AG09319 (cell line): ENCODE measurements at regions not wholly inside any gene's neighbourhood (a gene's known extent, or its start where the extent isn't known, plus 50 kb on each side); places are given as distances from the start of the nearest gene placed in this dataset.

ENCODE experiments used
- DNase-seq: peaks from one replicate; pipeline ENCODE4 v3.0.0-alpha.2; 2010; ENCODE audit warnings: low read depth; ENCODE audit errors: extremely low read depth
- TF ChIP-seq, protein P1 (sequence below): IDR thresholded peaks from 2 replicates; pipeline ENCODE4 v1.5.1; 2011; ENCODE audit warnings: low read depth, mild to moderate bottlenecking, inconsistent platforms, low read length, moderate library complexity

DNA sequence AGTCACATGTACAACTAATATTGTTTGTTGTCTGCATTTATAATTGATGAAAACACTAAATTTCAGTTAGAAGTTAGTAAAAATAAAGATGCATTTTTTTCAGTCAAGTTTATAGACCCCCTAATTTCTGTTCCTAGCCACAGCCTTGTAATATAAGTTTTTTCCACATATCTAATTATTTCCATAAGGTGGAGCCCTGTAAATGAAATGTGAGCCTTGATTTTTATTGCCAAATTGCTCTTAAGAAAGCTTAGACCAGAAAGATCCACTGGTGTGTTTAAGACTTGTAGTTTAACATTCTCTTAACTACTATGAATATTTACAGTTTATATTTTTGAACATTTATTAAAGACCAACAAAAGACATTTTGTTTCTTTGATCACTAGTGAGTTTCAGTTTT, 322.1 kb upstream of the RGS6 start:
- DNase-seq, result no peak
- TF ChIP-seq, protein P1, sequence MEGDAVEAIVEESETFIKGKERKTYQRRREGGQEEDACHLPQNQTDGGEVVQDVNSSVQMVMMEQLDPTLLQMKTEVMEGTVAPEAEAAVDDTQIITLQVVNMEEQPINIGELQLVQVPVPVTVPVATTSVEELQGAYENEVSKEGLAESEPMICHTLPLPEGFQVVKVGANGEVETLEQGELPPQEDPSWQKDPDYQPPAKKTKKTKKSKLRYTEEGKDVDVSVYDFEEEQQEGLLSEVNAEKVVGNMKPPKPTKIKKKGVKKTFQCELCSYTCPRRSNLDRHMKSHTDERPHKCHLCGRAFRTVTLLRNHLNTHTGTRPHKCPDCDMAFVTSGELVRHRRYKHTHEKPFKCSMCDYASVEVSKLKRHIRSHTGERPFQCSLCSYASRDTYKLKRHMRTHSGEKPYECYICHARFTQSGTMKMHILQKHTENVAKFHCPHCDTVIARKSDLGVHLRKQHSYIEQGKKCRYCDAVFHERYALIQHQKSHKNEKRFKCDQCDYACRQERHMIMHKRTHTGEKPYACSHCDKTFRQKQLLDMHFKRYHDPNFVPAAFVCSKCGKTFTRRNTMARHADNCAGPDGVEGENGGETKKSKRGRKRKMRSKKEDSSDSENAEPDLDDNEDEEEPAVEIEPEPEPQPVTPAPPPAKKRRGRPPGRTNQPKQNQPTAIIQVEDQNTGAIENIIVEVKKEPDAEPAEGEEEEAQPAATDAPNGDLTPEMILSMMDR, result no peak

DNA sequence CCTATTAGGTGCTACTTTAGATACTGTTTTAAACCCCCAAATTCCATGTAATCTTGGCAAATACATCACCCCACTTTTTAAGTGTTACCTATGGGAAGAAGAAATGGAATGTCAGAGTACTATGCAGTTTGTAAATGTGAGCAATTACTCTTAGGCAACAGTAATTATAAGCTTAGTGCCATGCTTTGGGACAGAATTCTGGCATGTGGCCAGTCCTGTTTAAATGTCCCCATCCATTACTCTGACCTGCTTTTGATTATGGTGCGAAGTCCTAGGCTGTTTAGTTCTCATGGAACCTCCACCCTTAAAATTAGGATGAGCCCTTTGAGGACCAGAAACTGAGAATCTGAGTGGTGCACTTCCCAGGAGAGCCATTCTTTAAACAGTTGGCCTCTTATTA, 321.4 kb upstream of the RGS6 start:
- DNase-seq, result no peak
- TF ChIP-seq, protein P1, result no peak

DNA sequence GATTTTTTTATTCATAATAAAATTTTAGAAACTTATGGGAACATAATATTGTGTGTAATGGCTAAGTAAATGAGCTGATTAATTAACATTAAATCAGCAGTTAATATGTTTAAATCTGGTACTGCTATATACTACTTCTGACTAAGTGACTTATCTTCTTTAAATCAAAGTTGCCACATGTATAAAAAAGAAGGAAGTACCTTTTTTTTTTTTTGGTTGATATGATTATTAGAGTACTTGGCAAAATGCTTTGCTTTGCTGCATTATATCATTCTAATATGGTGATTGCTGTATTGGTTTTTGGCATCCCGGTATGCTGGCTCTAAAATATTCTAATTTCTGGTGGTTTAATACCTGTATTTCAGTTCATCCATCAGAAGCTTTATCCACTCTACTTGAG, 319.1 kb upstream of the RGS6 start:
- DNase-seq, result no peak

DNA sequence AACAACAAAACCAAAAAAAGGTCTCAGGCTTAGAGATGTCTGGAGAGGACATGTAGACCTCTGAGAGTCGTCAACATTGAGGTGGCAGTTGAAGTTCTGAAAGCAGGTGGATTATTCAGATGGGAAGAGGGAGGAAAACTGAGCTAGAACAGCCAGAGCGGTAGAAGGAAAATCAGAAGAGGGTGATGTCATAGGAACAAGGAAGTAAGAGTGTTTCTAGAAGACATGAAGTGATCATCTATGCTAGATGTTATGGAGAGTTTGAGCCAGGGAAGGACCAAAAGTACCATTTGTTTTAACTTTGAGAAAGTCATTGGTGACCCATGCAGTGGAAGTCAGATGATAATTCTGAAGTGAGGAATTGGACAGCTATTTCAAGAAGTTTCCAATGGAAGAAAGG, 316.2 kb upstream of the RGS6 start:
- TF ChIP-seq, protein P1, result no peak
- no peak for DNase-seq

More for the DNA sequence above, 319.1 kb upstream of the RGS6 start:
- TF ChIP-seq, protein P1, result no peak

DNA sequence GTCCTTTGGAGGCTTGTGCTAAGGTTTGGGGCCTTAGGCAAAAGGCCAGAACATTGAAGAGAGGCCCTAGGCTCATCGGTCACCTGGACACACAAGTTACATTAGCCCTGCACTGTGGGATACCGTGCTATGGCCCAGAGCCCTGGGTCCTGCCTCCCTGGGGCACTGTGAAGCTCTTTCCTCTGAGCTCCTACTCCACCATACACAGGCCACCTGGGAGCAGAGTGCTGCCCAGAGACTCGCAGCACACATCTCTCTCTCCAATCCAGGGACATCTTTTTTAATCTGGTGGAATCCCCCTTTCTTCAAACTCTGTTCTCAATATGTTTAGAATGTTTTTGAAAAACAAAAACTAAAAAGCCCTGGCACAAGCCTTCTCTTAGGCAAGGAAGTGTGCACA, 314.2 kb upstream of the RGS6 start:
- TF ChIP-seq, protein P1, result no peak

DNA sequence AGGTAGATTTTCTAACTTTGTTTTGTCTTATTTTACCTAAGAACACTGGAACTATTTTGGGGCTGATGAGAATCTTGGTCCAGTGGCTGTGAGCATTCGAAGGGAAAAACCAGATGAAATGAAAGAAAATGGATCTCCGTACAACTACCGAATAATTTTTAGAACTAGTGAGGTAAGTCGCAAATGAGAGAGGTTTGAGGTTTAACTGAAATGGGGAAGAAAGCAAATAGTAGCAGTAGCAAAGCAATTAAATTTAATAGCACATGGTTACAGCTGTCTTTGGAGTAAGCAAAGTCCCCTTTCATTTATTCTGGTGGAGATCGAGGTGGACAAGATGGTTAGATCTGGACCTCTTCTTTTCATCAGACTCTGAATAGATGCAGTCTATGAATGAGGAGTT, 313.5 kb upstream of the RGS6 start:
- TF ChIP-seq, protein P1, result no peak
- no peak for DNase-seq

More for the DNA sequence above, 314.2 kb upstream of the RGS6 start:
- no peak for DNase-seq

DNA sequence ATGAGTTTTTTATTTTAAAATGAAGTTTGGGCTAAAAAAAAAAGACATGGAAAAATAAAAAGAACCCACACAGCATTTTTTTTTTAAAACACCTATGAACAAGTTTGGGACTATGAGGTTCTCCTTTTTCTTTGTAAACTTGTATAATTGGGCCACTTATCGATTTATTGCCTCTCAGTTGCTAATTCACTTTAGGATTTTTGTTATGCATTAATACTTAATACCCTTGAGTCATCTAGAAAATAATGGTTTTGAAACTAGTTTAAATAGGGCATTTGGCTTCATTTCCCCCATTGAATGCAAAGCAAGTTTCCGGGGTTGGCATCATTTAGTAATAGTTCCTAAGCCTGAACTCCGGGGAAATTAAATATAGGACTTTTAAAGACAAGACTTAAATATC, 312.8 kb upstream of the RGS6 start:
- TF ChIP-seq, protein P1, result no peak
- no peak for DNase-seq

DNA sequence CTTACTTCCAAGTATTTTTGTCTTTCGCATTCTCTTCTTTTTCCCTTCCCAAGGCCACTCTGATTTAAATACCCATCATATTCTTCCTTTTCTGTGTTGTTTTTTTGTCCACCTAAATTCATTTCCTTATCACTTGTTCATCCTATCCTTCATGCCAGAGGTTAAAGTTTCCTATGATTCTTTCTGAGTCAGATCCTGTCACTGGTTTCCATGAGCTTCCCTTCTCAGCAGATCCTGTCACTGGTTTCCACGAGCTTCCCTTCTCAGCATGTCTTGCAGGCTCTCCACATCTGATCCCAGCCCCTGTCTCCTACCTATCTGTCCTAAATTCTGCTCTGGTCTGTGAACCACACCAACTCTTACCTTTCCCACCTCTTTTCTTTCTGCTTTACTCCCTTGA, 311.8 kb upstream of the RGS6 start:
- DNase-seq, result no peak
- TF ChIP-seq, protein P1, result no peak
